ENCODE measurements at regions not wholly inside any gene's neighbourhood (a gene's known extent, or its start where the extent isn't known, plus 50 kb on each side); places are given as distances from the start of the nearest gene placed in this dataset.

DNA sequence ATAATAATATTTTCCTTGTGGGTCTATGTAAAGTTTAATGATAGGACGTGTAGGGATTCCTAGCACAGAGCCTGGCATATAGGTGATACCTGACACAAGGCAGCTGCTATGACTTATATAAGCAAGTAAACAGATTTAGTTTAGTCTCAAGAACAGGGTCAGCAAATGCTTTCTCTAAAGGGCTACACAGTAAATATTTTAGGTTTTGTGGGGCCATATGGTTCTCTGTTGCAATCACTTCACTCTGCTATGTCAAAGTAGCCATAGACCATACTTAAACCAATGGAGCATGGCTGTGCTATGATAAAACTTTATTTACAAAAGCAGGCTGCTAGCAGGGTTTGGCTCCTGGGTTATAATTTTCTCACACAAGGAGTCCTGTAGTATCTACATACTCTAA, 204.8 kb upstream of the KLF4 start:
- Histone ChIP-seq H3K9me3 (peaks cover 0 to under 1% (median 0%) of the 10 kb centered on the region in 4 donors), H3K36me3 (no peaks in the 10 kb centered on the region), H3K27ac (no peak overlapping the region), H3K4me3 (no peak overlapping the region), H3K27me3 (no peaks in the 10 kb centered on the region), H3K4me1 (peaks cover 0 to 6% (median 0%) of the 10 kb centered on the region in 4 donors)
- DNase-seq: no peak
- TF ChIP-seq POLR2A (IDR thresholded peaks at IDR 0.05) (no peak), EP300 (IDR thresholded peaks at IDR 0.05) (no peak)
- TF ChIP-seq, protein P1, sequence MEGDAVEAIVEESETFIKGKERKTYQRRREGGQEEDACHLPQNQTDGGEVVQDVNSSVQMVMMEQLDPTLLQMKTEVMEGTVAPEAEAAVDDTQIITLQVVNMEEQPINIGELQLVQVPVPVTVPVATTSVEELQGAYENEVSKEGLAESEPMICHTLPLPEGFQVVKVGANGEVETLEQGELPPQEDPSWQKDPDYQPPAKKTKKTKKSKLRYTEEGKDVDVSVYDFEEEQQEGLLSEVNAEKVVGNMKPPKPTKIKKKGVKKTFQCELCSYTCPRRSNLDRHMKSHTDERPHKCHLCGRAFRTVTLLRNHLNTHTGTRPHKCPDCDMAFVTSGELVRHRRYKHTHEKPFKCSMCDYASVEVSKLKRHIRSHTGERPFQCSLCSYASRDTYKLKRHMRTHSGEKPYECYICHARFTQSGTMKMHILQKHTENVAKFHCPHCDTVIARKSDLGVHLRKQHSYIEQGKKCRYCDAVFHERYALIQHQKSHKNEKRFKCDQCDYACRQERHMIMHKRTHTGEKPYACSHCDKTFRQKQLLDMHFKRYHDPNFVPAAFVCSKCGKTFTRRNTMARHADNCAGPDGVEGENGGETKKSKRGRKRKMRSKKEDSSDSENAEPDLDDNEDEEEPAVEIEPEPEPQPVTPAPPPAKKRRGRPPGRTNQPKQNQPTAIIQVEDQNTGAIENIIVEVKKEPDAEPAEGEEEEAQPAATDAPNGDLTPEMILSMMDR (IDR thresholded peaks at IDR 0.05): no peak
- intact Hi-C loops (cut with DNase I; ENCODE audit: low total_unique reads): no loop called here
- WGBS, 5 donors: 21 to 73% (median 59%) methylated on average over 1 of the region's 1 CpG

DNA sequence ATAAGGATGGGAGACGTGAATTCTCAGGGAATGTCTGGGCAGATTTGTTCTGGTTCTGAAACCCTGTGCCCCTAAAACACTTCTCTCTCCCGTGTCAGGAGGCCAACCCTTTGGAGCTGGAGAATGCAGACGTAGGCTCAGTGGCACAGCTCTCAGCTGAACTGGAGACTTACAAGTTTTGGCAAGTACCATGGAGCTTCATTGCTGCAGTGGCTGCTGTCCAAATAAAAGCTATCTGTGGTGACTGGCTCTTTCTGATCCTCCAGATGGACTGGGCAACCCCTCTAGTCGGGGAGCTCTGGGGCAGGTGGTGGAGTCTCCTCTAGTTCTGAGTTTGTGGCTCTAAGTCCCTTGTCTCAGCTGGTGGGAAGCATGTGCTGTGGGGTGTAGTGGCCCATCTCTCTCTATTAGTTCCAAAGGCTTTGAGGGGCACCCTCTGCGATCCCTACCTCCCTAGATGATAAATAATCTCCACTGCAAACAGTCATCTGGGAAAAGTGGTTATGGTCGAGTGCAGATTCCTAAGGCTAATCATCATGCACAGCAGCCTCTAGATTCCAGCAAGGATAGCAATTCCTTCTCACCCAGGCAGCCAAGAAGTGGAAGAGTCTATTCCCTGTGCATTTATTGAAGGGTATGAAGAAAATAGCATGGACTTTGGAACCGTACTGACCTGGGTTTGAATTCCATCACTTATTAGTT, 204.2 kb upstream of the KLF4 start:
- Histone ChIP-seq H3K9me3 (peaks cover 0 to 4% (median 2%) of the 10 kb centered on the region in 4 donors), H3K36me3 (no peaks in the 10 kb centered on the region), H3K27me3 (no peaks in the 10 kb centered on the region), H3K27ac (no peak overlapping the region), H3K4me3 (no peak overlapping the region), H3K4me1 (peaks cover 0 to 2% (median 0%) of the 10 kb centered on the region in 4 donors)
- WGBS, 5 donors: 58 to 75% (median 66%) methylated on average over 7 of the region's 7 CpGs
- DNase-seq: no peak
- intact Hi-C loops (cut with DNase I; ENCODE audit: low total_unique reads): no loop called here
- TF ChIP-seq EP300 (IDR thresholded peaks at IDR 0.05) (no peak), POLR2AphosphoS5 (IDR thresholded peaks at IDR 0.05) (no peak), POLR2A (IDR thresholded peaks at IDR 0.05) (no peak)
- TF ChIP-seq, protein P1 (IDR thresholded peaks at IDR 0.05): no peak

DNA sequence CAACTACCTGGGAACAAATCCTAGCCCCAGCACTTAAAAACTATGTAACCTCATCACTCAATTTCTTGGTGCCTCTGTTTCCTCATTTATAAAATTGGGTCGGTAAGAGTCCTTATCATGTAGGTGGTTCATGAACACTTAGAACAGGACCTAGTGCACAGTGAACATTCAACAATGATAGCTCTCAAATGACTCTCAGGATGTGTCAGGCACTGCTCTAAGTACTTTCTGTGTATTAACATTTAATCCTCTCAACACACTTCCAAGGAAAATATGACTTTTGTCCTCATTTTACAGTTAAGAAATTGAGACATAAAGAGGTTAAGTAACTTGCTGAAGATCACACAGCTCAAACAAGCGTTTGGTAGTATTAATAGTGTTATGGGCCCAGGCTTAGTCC, 202.1 kb upstream of the KLF4 start:
- no peaks in the 10 kb centered on the region for H3K4me1 ChIP-seq
- DNase-seq: no peak
- peaks cover 0 to 4% (median 2%) of the 10 kb centered on the region in 4 donors for H3K9me3 ChIP-seq
- H3K4me3 ChIP-seq: no peak overlapping the region
- H3K27me3 ChIP-seq: no peaks in the 10 kb centered on the region
- no peak for TF ChIP-seq EP300 (IDR thresholded peaks at IDR 0.05)
- TF ChIP-seq POLR2A (IDR thresholded peaks at IDR 0.05): no peak
- TF ChIP-seq POLR2AphosphoS5 (IDR thresholded peaks at IDR 0.05): no peak
- TF ChIP-seq, protein P1 (IDR thresholded peaks at IDR 0.05): no peak
- no peaks in the 10 kb centered on the region for H3K36me3 ChIP-seq
- H3K27ac ChIP-seq: no peak overlapping the region
- 28 to 79% (median 61%) methylated on average over 2 of the region's 2 CpGs for WGBS, 5 donors
- intact Hi-C loops (cut with DNase I; ENCODE audit: low total_unique reads): no loop called here

DNA sequence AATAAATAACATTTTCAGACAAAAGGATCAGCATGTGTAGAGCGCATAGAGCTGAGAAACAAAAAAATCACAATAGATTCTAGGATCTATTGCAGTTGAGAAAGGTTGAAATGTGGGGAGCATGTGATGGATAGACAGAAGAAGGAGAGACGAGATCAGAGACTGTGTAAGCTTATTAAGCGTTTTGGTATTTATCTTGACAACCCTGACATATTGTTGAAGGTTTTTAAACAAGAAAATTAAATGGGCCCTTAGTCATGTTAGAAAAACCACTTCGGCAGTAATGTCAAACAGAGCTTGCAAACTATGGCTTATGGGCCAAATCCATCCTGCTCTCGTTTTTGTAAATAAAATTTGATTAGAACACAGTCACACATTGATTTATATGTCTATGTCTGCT, 200.5 kb upstream of the KLF4 start:
- WGBS, 5 donors: 66 to 89% (median 68%) methylated on average over 5 of the region's 5 CpGs
- no peak overlapping the region for H3K4me3 ChIP-seq
- peaks cover 0 to 4% (median 2%) of the 10 kb centered on the region in 4 donors for H3K9me3 ChIP-seq
- no peak for TF ChIP-seq POLR2A (IDR thresholded peaks at IDR 0.05)
- TF ChIP-seq EP300 (IDR thresholded peaks at IDR 0.05): no peak
- no peak for TF ChIP-seq POLR2AphosphoS5 (IDR thresholded peaks at IDR 0.05)
- TF ChIP-seq, protein P1 (IDR thresholded peaks at IDR 0.05): no peak
- no peak overlapping the region for H3K27ac ChIP-seq
- H3K27me3 ChIP-seq: no peaks in the 10 kb centered on the region
- intact Hi-C loops (cut with DNase I; ENCODE audit: low total_unique reads): no loop called here
- no peak for DNase-seq
- no peaks in the 10 kb centered on the region for H3K36me3 ChIP-seq
- H3K4me1 ChIP-seq: no peaks in the 10 kb centered on the region
